Left ventricle myocardium superior (tissue), 1 donor: ENCODE measurements at regions not wholly inside any gene's neighbourhood (a gene's known extent, or its start where the extent isn't known, plus 50 kb on each side); places are given as distances from the start of the nearest gene placed in this dataset.
A peak's percentile ranks its signal among the peaks of the same experiment; 100 is the strongest.

Source experiments
- ATAC-seq: fragments of 200-7000 bp; cut with Tn5 transposase; one replicate; pipeline ENCODE4 v1.9.1; 2020; ENCODE audit warnings: mild to moderate bottlenecking, moderate library complexity
- DNase-seq: peaks from one replicate; pipeline ENCODE4 v3.0.0-alpha.2; 2020
- intact Hi-C: fragments of 100-400 bp; cut with micrococcal nuclease; formaldehyde crosslinking; loops from one replicate; pipeline ENCODE4 v1.11.0; 2022
- donor health status: DM: no; HTN: yes; CAD: no; lungs with severe emphysema.

DNA sequence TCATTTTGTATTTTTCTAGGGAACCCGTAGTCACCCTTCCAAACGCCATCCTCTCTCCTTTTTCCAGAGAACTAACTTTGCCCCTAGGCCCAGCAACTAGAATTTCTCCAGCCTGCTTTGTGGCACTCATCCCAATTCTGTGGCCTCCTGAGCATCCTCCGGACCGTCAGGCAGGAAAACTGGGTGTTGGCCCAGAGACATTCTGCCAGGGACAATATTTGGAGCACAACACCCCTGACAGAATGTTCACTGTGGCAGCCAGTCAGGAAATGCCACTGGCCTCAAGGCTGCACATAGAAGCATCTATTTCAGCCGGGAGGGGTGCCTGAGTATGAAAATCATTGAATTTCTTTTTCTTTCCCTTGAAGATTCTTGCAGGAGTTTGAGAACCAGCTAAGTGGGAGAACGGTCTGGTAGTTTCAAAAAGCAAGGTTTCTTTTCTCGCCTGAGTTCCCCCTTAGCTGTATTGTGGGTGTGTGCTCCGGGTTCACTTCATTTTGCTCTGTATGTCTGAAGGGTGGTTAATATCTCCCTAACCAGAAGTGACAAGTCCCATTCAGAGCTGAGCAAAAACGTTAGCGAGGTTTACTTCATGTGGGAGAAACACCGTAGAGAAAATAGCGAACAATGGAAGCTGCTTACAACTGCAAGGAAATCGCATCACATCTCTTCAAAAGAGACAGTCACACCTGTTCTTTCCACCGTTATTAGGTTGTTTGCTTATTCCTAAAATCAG, 108.1 kb upstream of the TPM1 start:
- DNase-seq (no peak), ATAC-seq (peak; percentile 77)

GRCh38 chr15:62935300-62936081, 107.1 kb upstream of the TPM1 start:
- ATAC-seq (no peak), DNase-seq (no peak)
- intact Hi-C loops: no loop called here

More for the DNA sequence above, 108.1 kb upstream of the TPM1 start:
- intact Hi-C loops: no loop called here

DNA sequence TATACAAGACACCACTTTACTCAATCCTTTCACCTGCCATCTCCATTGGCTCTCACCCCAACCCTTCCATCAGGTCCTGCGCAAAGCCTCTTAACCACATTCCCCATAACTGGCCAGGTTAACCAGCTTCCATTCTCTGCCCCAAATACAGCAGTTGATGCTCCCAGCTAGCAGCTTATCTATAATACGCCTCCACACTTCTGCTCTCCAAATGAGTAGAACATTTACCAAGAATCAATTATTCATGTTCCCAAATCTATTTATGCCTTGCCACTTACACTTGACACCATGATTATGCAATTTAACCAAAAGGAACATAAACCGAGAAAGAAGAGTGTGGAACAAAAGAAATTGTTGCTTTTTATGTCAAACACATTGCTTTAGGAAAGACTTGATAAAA, 103.7 kb upstream of the TPM1 start:
- ATAC-seq (no peak), DNase-seq (no peak)
- intact Hi-C loops: no loop called here

- DNase-seq (no peak), ATAC-seq (no peak)
- intact Hi-C loops: no loop called here
Measured at GRCh38 chr15:62940093-62940754, 102.3 kb upstream of the TPM1 start.

GRCh38 chr15:62940755-62941361, 101.7 kb upstream of the TPM1 start:
- DNase-seq: peak; percentile 77
- intact Hi-C loops: no loop called here
- ATAC-seq: peak; percentile 95

GRCh38 chr15:62941699-62942098, 100.8 kb upstream of the TPM1 start:
- ATAC-seq (peak; percentile 5), DNase-seq (no peak)
- intact Hi-C loops: no loop called here

- intact Hi-C loops: no loop called here
- ATAC-seq: no peak
Measured at GRCh38 chr15:62942428-62942827, 100.1 kb upstream of the TPM1 start.

GRCh38 chr15:62945063-62945462, 97.5 kb upstream of the TPM1 start:
- ATAC-seq (no peak), DNase-seq (no peak)
- intact Hi-C loops: no loop called here

More at GRCh38 chr15:62942428-62942827, 100.1 kb upstream of the TPM1 start:
- DNase-seq: no peak

DNA sequence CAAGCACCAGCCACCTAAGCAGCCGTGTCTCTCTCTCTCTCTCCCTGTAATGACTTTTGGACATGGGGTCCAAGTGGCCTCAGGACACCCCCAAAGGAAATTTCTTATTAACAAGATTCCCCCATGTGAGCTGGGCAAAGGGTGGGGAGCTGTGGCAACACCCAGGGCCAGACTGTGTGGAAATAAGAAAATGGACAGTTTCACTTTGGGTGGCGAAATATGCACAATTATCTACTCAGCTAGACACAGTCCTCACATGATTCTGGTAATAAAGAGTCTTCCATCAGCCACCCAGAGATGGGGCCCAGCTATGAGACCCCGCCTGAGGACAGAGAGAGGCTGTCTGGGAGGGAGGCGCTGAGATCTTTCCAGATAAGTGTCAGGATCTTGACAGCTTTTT, 96.8 kb upstream of the TPM1 start:
- intact Hi-C loops: no loop called here
- DNase-seq (no peak), ATAC-seq (no peak)

- intact Hi-C loops: no loop called here
- DNase-seq: no peak
- ATAC-seq: no peak
Measured at GRCh38 chr15:62946940-62947339, 95.6 kb upstream of the TPM1 start.

- DNase-seq (no peak), ATAC-seq (peak; percentile 59)
- intact Hi-C loops: no loop called here
Measured at GRCh38 chr15:62950462-62950931, 92.0 kb upstream of the TPM1 start.

- ATAC-seq: no peak
- intact Hi-C loops: no loop called here
- DNase-seq: no peak
Measured at GRCh38 chr15:62951481-62951880, 91.1 kb upstream of the TPM1 start.

DNA sequence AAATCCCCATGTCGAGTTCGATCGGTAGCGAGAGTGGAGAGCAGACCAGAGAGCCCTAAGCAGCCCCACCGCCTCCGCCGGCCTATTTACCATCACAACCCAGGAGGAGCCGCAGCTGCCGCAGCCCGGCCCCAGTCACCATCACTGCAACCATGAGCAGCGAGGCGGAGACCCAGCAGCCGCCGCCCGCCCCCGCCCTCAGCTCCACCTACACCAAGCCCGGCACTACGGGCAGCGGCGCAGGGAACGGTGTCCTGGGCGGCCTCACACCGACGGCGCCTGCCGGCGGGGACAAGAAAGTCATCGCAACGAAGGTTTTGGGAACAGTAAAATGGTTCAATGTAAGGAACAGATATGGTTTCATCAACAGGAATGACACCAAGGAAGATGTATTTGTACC, 89.5 kb upstream of the TPM1 start:
- DNase-seq (no peak), ATAC-seq (no peak)
- intact Hi-C loops: no loop called here

DNA sequence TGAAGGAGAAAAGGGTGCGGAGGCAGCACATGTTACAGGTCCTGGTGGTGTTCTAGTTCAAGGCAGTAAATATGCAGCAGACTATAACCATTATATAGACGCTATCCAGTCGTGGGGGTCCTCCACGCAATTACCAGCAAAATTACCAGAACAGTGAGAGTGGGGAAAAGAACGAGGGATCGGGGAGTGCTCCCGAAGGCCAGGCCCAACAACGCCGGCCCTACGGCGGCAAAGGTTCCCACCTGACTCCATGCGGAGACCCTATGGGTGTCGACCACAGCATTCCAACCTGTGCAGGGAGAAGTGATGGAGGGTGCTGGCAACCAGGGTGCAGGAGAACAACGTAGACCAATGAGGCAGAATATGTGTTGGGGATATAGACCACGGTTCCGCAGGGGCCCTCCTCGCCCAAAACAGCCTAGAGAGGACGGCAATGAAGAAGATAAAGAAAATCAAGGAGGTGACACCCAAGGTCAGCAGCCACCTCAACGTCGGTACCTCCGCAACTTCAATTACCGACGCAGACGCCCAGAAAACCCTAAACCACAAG, 89.0 kb upstream of the TPM1 start:
- DNase-seq (no peak), ATAC-seq (no peak)
- intact Hi-C loops: no loop called here

- intact Hi-C loops: no loop called here
- ATAC-seq (peak; percentile 7), DNase-seq (no peak)
Measured at GRCh38 chr15:62957130-62957529, 85.4 kb upstream of the TPM1 start.

- peak; percentile 62 for DNase-seq
- ATAC-seq: peak; percentile 92
- intact Hi-C loops: no loop called here
Measured at GRCh38 chr15:62958528-62959363, 83.8 kb upstream of the TPM1 start.

- DNase-seq (no peak), ATAC-seq (no peak)
- intact Hi-C loops: no loop called here
Measured at GRCh38 chr15:62961134-62961533, 81.4 kb upstream of the TPM1 start.

DNA sequence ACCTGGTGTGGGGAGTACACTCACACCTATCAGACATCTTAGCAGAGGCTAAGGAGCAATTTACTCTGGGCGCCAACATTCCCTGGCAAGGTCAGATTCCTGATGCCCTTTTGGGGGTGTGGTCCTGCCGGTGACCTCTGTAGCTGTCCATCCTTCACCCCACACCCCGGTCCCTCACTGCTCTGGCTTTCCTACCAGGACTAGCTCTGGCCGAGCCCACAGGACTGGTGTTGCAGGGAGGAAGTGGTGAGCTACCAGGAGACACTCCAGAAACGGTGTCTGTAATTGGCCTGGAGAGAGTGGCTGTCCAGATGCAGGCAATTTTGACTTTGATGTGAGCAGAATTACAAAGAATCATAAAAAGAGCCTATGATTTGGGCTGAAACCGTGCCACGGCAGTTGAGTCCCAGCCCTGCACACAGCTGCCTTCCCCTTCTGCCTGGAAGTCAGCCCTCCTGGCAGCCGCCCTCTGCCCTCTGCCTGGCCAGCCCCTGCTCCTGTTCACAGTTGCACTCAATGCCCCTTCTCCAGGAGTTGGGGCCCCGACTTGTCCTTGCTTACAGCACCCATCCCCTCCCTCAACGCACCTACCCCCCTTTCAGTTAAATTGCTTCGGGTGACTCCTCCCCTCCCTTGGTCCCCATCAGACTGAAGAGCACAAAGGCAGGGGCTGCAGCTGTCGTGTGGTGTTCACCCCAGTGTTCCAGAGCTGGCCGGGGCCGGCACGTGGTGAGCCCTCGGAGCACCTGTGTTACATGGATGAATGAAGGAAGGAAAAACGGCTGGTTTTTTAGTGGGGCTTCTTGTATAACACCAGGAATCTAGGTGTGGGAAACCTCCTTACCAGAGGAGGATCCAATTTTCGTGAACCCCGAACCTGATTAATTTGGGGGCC, 80.2 kb upstream of the TPM1 start:
- intact Hi-C loops: no loop called here
- no peak for DNase-seq
- ATAC-seq: no peak
